Liver (tissue), 8 donors: ENCODE measurements at regions not wholly inside any gene's neighbourhood (a gene's known extent, or its start where the extent isn't known, plus 50 kb on each side); places are given as distances from the start of the nearest gene placed in this dataset.

Experiments used
- DNase-seq: peaks from one replicate; pipeline ENCODE4 v3.0.0-alpha.2; 2017; ENCODE audit warnings: low spot score
- H3K27ac ChIP-seq, 2 donors: one replicate each; pipeline ENCODE4 v1.7.0; 2013; ENCODE audit warnings: inconsistent platforms in 2 of 2, low read length in 2 of 2, control low read depth in 1 of 2, low read depth in 1 of 2, mild to moderate bottlenecking in 1 of 2
- H3K27me3 ChIP-seq, 4 donors: one replicate each; pipeline versions ENCODE4 v1.6.1 to v1.7.0; 2013; ENCODE audit warnings: low read length in 3 of 4, inconsistent platforms in 1 of 4, mild to moderate bottlenecking in 1 of 4, moderate library complexity in 1 of 4; ENCODE audit not compliant: control insufficient read depth in 4 of 4, insufficient read depth in 4 of 4
- H3K36me3 ChIP-seq, 4 donors: one replicate each; pipeline versions ENCODE4 v1.6.1 to v1.7.0; 2013; ENCODE audit warnings: low read length in 3 of 4, mild to moderate bottlenecking in 3 of 4, low read depth in 1 of 4, moderate library complexity in 1 of 4; ENCODE audit not compliant: control insufficient read depth in 4 of 4, insufficient read depth in 3 of 4
- H3K4me1 ChIP-seq, 4 donors: one replicate each; pipeline versions ENCODE4 v1.6.1 to v1.7.0; 2013; ENCODE audit warnings: low read length in 3 of 4, mild to moderate bottlenecking in 3 of 4, moderate library complexity in 1 of 4; ENCODE audit not compliant: control insufficient read depth in 4 of 4, insufficient read depth in 4 of 4
- H3K4me3 ChIP-seq, 3 donors: one replicate each; pipeline versions ENCODE4 v1.6.1 to v1.7.0; 2013; ENCODE audit warnings: low read length in 3 of 3, control low read depth in 1 of 3, low read depth in 1 of 3, mild to moderate bottlenecking in 1 of 3
- H3K9ac ChIP-seq, 2 donors: one replicate each; pipeline ENCODE4 v1.7.0; 2013; ENCODE audit warnings: low read length in 2 of 2, mild to moderate bottlenecking in 2 of 2, moderate library complexity in 2 of 2, control low read depth in 1 of 2, low read depth in 1 of 2
- H3K9me3 ChIP-seq, 4 donors: one replicate each; pipeline versions ENCODE4 v1.6.1 to v1.7.0; 2013; ENCODE audit warnings: low read length in 3 of 4; ENCODE audit not compliant: control insufficient read depth in 4 of 4
- ATF3 ChIP-seq: IDR thresholded peaks from 2 replicates; pipeline ENCODE4 v1.6.1; 2016; ENCODE audit warnings: antibody characterized with exemption
- CTCF ChIP-seq: fragments of 150-350 bp; IDR thresholded peaks from 2 replicates; pipeline ENCODE4 v1.5.1; 2017; ENCODE audit warnings: improper control_type of control experiment, low read depth, low read length; ENCODE audit not compliant: missing input control
- EGR1 ChIP-seq, 2 donors: IDR thresholded peaks; 2 replicates each; pipeline ENCODE4 v1.6.1; 2016 to 2018; ENCODE audit warnings: antibody characterized with exemption in 2 of 2, low read depth in 2 of 2
- FOXA1 ChIP-seq: IDR thresholded peaks from 2 replicates; pipeline ENCODE4 v1.6.1; 2016; ENCODE audit warnings: antibody characterized with exemption
- FOXA2 ChIP-seq: IDR thresholded peaks from 2 replicates; pipeline ENCODE4 v1.6.1; 2016; ENCODE audit warnings: antibody characterized with exemption
- GABPA ChIP-seq, 2 donors: IDR thresholded peaks in 1 of 2; conservative IDR thresholded peaks in 1 of 2; 2 replicates each; pipeline ENCODE4 v1.6.1; 2016; ENCODE audit warnings: antibody characterized with exemption in 2 of 2, mild to moderate bottlenecking in 1 of 2, moderate library complexity in 1 of 2
- HNF4A ChIP-seq, 2 donors: conservative IDR thresholded peaks; 2 replicates each; pipeline ENCODE4 v1.6.1; 2016; ENCODE audit warnings: antibody characterized with exemption in 2 of 2, mild to moderate bottlenecking in 2 of 2
- HNF4G ChIP-seq: IDR thresholded peaks from 2 replicates; pipeline ENCODE4 v1.6.1; 2016; ENCODE audit warnings: antibody characterized with exemption
- JUND ChIP-seq, 2 donors: IDR thresholded peaks; 2 replicates each; pipeline ENCODE4 v1.6.1; 2016; ENCODE audit warnings: antibody characterized with exemption in 2 of 2
- MAX ChIP-seq: IDR thresholded peaks from 2 replicates; pipeline ENCODE4 v1.6.1; 2016; ENCODE audit warnings: antibody characterized with exemption
- NR2F2 ChIP-seq: IDR thresholded peaks from 2 replicates; pipeline ENCODE4 v1.6.1; 2016; ENCODE audit warnings: antibody characterized with exemption
- RAD21 ChIP-seq, 2 donors: IDR thresholded peaks; 2 replicates each; pipeline ENCODE4 v1.6.1; 2016; ENCODE audit warnings: antibody characterized with exemption in 2 of 2, mild to moderate bottlenecking in 2 of 2
- REST ChIP-seq: IDR thresholded peaks from 2 replicates; pipeline ENCODE4 v1.6.1; 2016; ENCODE audit warnings: antibody characterized with exemption, mild to moderate bottlenecking
- RXRA ChIP-seq, 2 donors: IDR thresholded peaks; 2 replicates each; pipeline ENCODE4 v1.6.1; 2017 to 2018; ENCODE audit warnings: antibody characterized with exemption in 2 of 2, mild to moderate bottlenecking in 1 of 2
- SP1 ChIP-seq: IDR thresholded peaks from 2 replicates; pipeline ENCODE4 v1.6.1; 2018; ENCODE audit warnings: antibody characterized with exemption, mild to moderate bottlenecking
- ZBTB33 ChIP-seq: IDR thresholded peaks from 2 replicates; pipeline ENCODE4 v1.6.1; 2016; ENCODE audit warnings: antibody characterized with exemption
- WGBS: extraction: QIAGEN DNeasy Blood & Tissue Kit; methylation state at CpG from one replicate; pipeline ENCODE4 v1.1.7; 2013; 5-methylcytosine and 5-hydroxymethylcytosine counted together
- donor health status: healthy.
- donor health status: healthy.
- donor health status: healthy.
- donor health status: healthy.
- donor health status: healthy.

GRCh38 chr4:148565801-148566200, 123.6 kb upstream of the NR3C2 start (continued):
- TF ChIP-seq GABPA (IDR thresholded peaks at IDR 0.05 in 1 of 2, conservative IDR thresholded peaks at IDR 0.05 in 1 of 2): no peak
- no peak for TF ChIP-seq CTCF
- no peak for TF ChIP-seq HNF4A (conservative IDR thresholded peaks at IDR 0.05)

GRCh38 chr4:148563684-148564083, 121.5 kb upstream of the NR3C2 start:
- Histone ChIP-seq H3K9me3 (no peaks in the 10 kb centered on the region), H3K27me3 (no peaks in the 10 kb centered on the region), H3K4me3 (no peak overlapping the region), H3K9ac (no peak overlapping the region), H3K4me1 (no peaks in the 10 kb centered on the region), H3K36me3 (no peaks in the 10 kb centered on the region), H3K27ac (no peak overlapping the region)
- no peak for TF ChIP-seq SP1
- TF ChIP-seq FOXA2: no peak
- TF ChIP-seq EGR1 (IDR thresholded peaks at IDR 0.05; ENCODE audit: low read depth in 2 of 2): no peak
- no peak for TF ChIP-seq JUND (IDR thresholded peaks at IDR 0.05)
- TF ChIP-seq REST: no peak
- TF ChIP-seq MAX: no peak
- no peak for DNase-seq
- 62% methylated on average over 3 of the region's 3 CpGs for WGBS

- Histone ChIP-seq H3K27me3 (no peaks in the 10 kb centered on the region), H3K27ac (no peak overlapping the region), H3K9me3 (no peaks in the 10 kb centered on the region), H3K36me3 (no peaks in the 10 kb centered on the region), H3K4me1 (no peaks in the 10 kb centered on the region), H3K9ac (no peak overlapping the region), H3K4me3 (no peak overlapping the region)
- DNase-seq: no peak
- 91% methylated on average over 1 of the region's 1 CpG for WGBS
- TF ChIP-seq FOXA1: no peak
- TF ChIP-seq RAD21 (IDR thresholded peaks at IDR 0.05): no peak
- TF ChIP-seq HNF4G: no peak
- TF ChIP-seq FOXA2: no peak
- no peak for TF ChIP-seq ATF3
- no peak for TF ChIP-seq CTCF
- no peak for TF ChIP-seq REST
- TF ChIP-seq ZBTB33: no peak
- TF ChIP-seq RXRA (IDR thresholded peaks at IDR 0.05): no peak
- TF ChIP-seq MAX: no peak
- no peak for TF ChIP-seq HNF4A (conservative IDR thresholded peaks at IDR 0.05)
- no peak for TF ChIP-seq EGR1 (IDR thresholded peaks at IDR 0.05; ENCODE audit: low read depth in 2 of 2)
- no peak for TF ChIP-seq GABPA (IDR thresholded peaks at IDR 0.05 in 1 of 2, conservative IDR thresholded peaks at IDR 0.05 in 1 of 2)
- no peak for TF ChIP-seq NR2F2
- TF ChIP-seq JUND (IDR thresholded peaks at IDR 0.05): no peak
Observed at GRCh38 chr4:148561467-148561866, 119.3 kb upstream of the NR3C2 start.
